PC-9 (cell line): ENCODE measurements at regions not wholly inside any gene's neighbourhood (a gene's known extent, or its start where the extent isn't known, plus 50 kb on each side); places are given as distances from the start of the nearest gene placed in this dataset.

Source experiments
- BruUV-seq: library from RNA; stranded (reverse); fragments of 400-500 nt; replicated peaks from 2 replicates; lab custom pipeline; 2021; lab: Mats Ljungman, UMichigan
- CTCF ChIA-PET: fragments of 300-600 bp; sonication (Branson Sonifier 250); formaldehyde crosslinking; loops from one replicate; lab custom pipeline; 2022; ENCODE audit warnings: antibody characterized with exemption; lab: Charles Lee
- POLR2A ChIA-PET: fragments of 300-600 bp; sonication (Branson Sonifier 250); formaldehyde crosslinking; loops from one replicate; lab custom pipeline; 2022; ENCODE audit warnings: antibody characterized with exemption; ENCODE audit not compliant: unreplicated experiment; lab: Charles Lee
- DNase-seq, 2 experiments: peaks; one replicate each; pipeline versions ENCODE4 v3.0.0 to v3.0.0-alpha.2; 2015 to 2022; ENCODE audit warnings: mixed read lengths in 1 of 2
- H2AFZ ChIP-seq: fragments of 200-600 bp; sonication (generic); 2 replicates; pipeline ENCODE4 v1.8.1; 2017; ENCODE audit warnings: antibody characterized with exemption
- H3F3A ChIP-seq: fragments of 200-600 bp; sonication (generic); 2 replicates; pipeline ENCODE4 v1.8.1; 2017; ENCODE audit warnings: antibody characterized with exemption, mild to moderate bottlenecking, low read depth; ENCODE audit not compliant: insufficient read depth
- H3K27ac ChIP-seq: fragments of 200-600 bp; sonication (generic); 2 replicates; pipeline ENCODE4 v1.6.1; 2016; ENCODE audit warnings: mixed run types
- H3K27me3 ChIP-seq: fragments of 200-600 bp; sonication (generic); 2 replicates; pipeline ENCODE4 v1.6.1; 2016; ENCODE audit warnings: low read depth, mixed run types; ENCODE audit not compliant: insufficient read depth
- H3K36me3 ChIP-seq: fragments of 200-600 bp; sonication (generic); 2 replicates; pipeline ENCODE4 v1.6.1; 2016; ENCODE audit warnings: low read depth, mixed run types
- H3K4me1 ChIP-seq: fragments of 200-600 bp; sonication (generic); replicated peaks from 2 replicates; pipeline ENCODE4 v1.6.1; 2016; ENCODE audit warnings: mixed run types; ENCODE audit not compliant: insufficient read depth
- H3K4me2 ChIP-seq: fragments of 200-600 bp; sonication (generic); 2 replicates; pipeline ENCODE4 v1.6.1; 2017; ENCODE audit warnings: mixed run types
- H3K4me3 ChIP-seq: fragments of 200-600 bp; sonication (generic); 2 replicates; pipeline ENCODE4 v1.6.1; 2016; ENCODE audit warnings: mixed run types
- H3K79me2 ChIP-seq: fragments of 200-600 bp; sonication (generic); 2 replicates; pipeline ENCODE4 v1.6.1; 2017; ENCODE audit warnings: low read depth, mixed run types
- H3K9me2 ChIP-seq: fragments of 200-600 bp; sonication (generic); 2 replicates; pipeline ENCODE4 v1.8.1; 2017; ENCODE audit warnings: mild to moderate bottlenecking; ENCODE audit not compliant: insufficient read depth
- H3K9me3 ChIP-seq: fragments of 200-600 bp; sonication (generic); 2 replicates; pipeline ENCODE4 v1.8.1; 2016; ENCODE audit warnings: low read depth; ENCODE audit not compliant: insufficient read depth
- H4K20me1 ChIP-seq: fragments of 200-600 bp; sonication (generic); 2 replicates; pipeline ENCODE4 v1.8.1; 2017; ENCODE audit not compliant: insufficient read depth
- EZH2 ChIP-seq: fragments of 200-600 bp; sonication (generic); IDR thresholded peaks from 2 replicates; pipeline ENCODE4 v1.8.0; 2017; ENCODE audit warnings: antibody characterized with exemption, low read depth
- intact Hi-C: fragments of 100-400 bp; cut with micrococcal nuclease; formaldehyde crosslinking; loops from one replicate; pipeline ENCODE4 v1.10.0; 2022; ENCODE audit not compliant: unreplicated experiment
- TF ChIP-seq, protein P1 (sequence below): fragments of 200-600 bp; sonication (generic); conservative IDR thresholded peaks from 2 replicates; pipeline ENCODE4 v1.6.1; 2017; ENCODE audit warnings: mixed run types, antibody characterized with exemption, mild to moderate bottlenecking, moderate library complexity

DNA sequence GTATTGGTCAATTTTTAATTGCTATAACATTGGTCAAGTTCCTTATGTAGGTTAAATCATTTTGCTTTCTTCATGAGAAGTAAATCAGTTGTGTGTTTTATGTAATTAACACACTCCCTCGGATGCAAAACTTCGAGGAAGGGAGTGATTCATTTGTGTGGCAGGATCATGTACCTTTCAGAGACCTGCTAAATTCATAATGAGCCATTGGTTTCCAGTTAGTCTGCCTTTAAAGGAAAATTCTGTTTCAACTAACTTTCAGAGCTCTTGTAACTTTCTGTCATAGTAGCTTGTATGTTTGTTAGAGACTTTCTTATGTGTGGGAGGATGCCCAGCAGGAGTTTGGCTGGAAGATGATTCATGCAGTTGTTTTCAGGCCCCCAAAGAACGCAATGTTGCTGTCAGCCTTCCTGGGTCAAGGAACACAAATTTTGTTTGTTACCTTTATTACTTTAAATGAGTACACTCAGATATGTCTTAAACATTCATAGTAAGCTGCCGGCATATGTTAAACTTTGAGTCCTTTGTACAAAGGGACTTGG, 72.1 kb downstream of the GPR101 start:
- no TSS peak for BruUV-seq
- CTCF ChIA-PET = no interaction called here
- no peak for DNase-seq

DNA sequence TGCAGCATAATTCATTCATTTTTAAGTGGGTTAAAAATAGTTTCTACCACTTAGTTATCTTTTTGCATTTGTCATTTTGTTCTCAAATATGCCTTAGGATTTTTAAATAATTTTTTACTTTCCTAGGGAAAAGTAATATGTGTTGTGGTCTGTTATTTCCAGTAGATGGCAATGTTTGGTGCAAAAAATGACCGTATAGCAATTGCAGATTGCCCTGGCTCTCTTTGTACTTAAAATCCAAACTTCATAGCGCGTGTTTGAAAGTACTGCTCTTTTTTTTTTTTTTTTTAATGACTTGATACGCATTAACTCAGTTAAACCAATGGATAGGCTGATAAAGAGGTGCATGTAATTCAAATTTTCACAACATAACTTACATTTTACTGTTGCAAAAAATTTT, 74.4 kb upstream of the RBMX start:
- POLR2A ChIA-PET = no interaction called here
- no peaks in the 10 kb centered on the region; the same call in 1 of the 2 replicates for H4K20me1 ChIP-seq
- H3K9me3 ChIP-seq = no peaks in the 10 kb centered on the region
- TF ChIP-seq, protein P1, sequence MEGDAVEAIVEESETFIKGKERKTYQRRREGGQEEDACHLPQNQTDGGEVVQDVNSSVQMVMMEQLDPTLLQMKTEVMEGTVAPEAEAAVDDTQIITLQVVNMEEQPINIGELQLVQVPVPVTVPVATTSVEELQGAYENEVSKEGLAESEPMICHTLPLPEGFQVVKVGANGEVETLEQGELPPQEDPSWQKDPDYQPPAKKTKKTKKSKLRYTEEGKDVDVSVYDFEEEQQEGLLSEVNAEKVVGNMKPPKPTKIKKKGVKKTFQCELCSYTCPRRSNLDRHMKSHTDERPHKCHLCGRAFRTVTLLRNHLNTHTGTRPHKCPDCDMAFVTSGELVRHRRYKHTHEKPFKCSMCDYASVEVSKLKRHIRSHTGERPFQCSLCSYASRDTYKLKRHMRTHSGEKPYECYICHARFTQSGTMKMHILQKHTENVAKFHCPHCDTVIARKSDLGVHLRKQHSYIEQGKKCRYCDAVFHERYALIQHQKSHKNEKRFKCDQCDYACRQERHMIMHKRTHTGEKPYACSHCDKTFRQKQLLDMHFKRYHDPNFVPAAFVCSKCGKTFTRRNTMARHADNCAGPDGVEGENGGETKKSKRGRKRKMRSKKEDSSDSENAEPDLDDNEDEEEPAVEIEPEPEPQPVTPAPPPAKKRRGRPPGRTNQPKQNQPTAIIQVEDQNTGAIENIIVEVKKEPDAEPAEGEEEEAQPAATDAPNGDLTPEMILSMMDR = peak; percentile 64; the same call in 1 of the 2 replicates
- TF ChIP-seq EZH2 = no peak
- BruUV-seq = no TSS peak
- no peak overlapping the region for H3K4me3 ChIP-seq
- H3K36me3 ChIP-seq = no peaks in the 10 kb centered on the region
- intact Hi-C loops = loop anchor here (5.0 to 10.0 kb wide), 2 partner anchors 100 to 237 kb away; no protein-coding TSS in a partner anchor
- no peaks in the 10 kb centered on the region for H3K79me2 ChIP-seq
- no peak overlapping the region for H2AFZ ChIP-seq
- no peaks in the 10 kb centered on the region for H3K27me3 ChIP-seq
- H3K27ac ChIP-seq = no peak overlapping the region
- H3K9me2 ChIP-seq = no peaks in the 10 kb centered on the region
- H3F3A ChIP-seq = no peaks in the 10 kb centered on the region
- H3K4me2 ChIP-seq = no peak overlapping the region
- no peak for DNase-seq
- H3K4me1 ChIP-seq = no peaks in the 10 kb centered on the region
- CTCF ChIA-PET = no interaction called here

More for the DNA sequence above, 72.1 kb downstream of the GPR101 start:
- intact Hi-C loops = no loop called here
- TF ChIP-seq, protein P1 = no peak
- TF ChIP-seq EZH2 = no peak
- H2AFZ ChIP-seq = no peak overlapping the region
- no peaks in the 10 kb centered on the region for H3K4me1 ChIP-seq
- no peak overlapping the region for H3K27ac ChIP-seq
- H4K20me1 ChIP-seq = no peaks in the 10 kb centered on the region
- no peak overlapping the region for H3K4me3 ChIP-seq
- H3K9me2 ChIP-seq = no peaks in the 10 kb centered on the region
- no peaks in the 10 kb centered on the region for H3F3A ChIP-seq
- no peaks in the 10 kb centered on the region for H3K36me3 ChIP-seq
- no peaks in the 10 kb centered on the region for H3K27me3 ChIP-seq
- H3K4me2 ChIP-seq = no peak overlapping the region
- POLR2A ChIA-PET = no interaction called here
- no peaks in the 10 kb centered on the region for H3K9me3 ChIP-seq
- no peaks in the 10 kb centered on the region for H3K79me2 ChIP-seq

DNA sequence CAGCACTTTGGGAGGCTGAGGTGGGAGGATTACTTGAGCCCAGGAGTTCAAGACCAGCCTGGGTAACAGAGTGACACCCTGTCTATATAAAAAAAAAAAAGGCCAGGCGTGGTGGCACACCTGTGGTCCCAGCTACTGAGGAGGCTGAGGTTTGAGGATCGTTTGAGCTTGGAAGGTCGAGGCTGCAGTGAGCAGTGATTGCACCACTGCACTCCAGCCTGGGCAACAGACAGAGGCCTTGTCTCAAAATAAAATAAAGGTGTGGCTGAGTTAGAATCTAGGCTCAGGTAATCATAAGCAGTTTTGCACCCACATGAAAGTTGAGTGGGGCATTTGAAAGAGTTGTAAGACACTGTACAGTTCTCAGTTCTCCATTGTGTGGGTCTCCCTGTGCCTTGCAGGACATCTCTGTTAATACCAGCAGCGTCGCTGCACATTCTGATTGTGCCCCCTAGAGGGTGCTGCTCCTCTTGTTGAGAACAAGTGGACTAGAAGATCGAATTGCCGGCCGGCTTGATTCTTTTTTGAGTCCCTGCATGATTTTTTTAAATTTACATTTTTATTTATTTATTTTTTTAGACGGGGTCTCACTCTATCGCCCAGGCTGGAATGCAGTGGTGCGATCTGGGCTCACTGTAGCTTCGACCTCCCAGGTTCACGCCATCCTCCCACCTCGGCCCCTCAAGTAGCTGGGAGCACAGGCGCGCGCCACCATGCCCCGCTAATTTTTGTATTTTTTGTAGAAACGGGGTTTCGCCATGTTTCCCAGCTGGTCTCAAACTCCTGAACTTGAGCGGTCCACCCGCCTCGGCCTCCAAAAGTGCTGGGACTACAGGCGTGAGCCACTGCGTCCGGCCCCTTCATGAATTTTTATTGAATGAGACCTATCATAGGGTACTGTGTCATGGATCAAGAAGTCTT, 73.6 kb upstream of the RBMX start:
- H3K36me3 ChIP-seq = no peaks in the 10 kb centered on the region
- intact Hi-C loops = loop anchor here (5.0 to 10.0 kb wide), 2 partner anchors 101 to 238 kb away; no protein-coding TSS in a partner anchor
- no peak for TF ChIP-seq EZH2
- TF ChIP-seq, protein P1 = peak; percentile 65
- H3K79me2 ChIP-seq = no peaks in the 10 kb centered on the region
- no peaks in the 10 kb centered on the region for H3K9me2 ChIP-seq
- H3K4me2 ChIP-seq = no peak overlapping the region
- ChIA-PET CTCF (interaction anchor here (0.6 kb wide), 1 partner anchor 242 kb away, joined by 3 read pairs; no protein-coding TSS in a partner anchor), POLR2A (no interaction called here)
- H2AFZ ChIP-seq = no peak overlapping the region
- peak; percentile 36 to 59 for DNase-seq
- no peaks in the 10 kb centered on the region for H3K27me3 ChIP-seq
- no peaks in the 10 kb centered on the region; the same call in 1 of the 2 replicates for H4K20me1 ChIP-seq
- no peaks in the 10 kb centered on the region for H3F3A ChIP-seq
- no peak overlapping the region for H3K27ac ChIP-seq
- no peak overlapping the region for H3K4me3 ChIP-seq
- no peaks in the 10 kb centered on the region for H3K9me3 ChIP-seq
- no TSS peak for BruUV-seq
- H3K4me1 ChIP-seq = no peaks in the 10 kb centered on the region
